ENCODE measurements at regions not wholly inside any gene's neighbourhood (a gene's known extent, or its start where the extent isn't known, plus 50 kb on each side); places are given as distances from the start of the nearest gene placed in this dataset.

- no peaks in the 10 kb centered on the region for H3K79me2 ChIP-seq (ENCODE audit: insufficient read depth, low read length)
- H3K27me3 ChIP-seq (ENCODE audit: control insufficient read depth in 2 of 2, insufficient read depth in 2 of 2, low read length in 2 of 2), result no peaks in the 10 kb centered on the region
- Mint-ChIP-seq H3K27ac (no peak overlapping the region), H3K9me3 (peaks cover 0 to 1% (median 0%) of the 10 kb centered on the region in 7 donors), H3K36me3 (no peaks in the 10 kb centered on the region), H3K4me1 (no peaks in the 10 kb centered on the region), H3K27me3 (ENCODE audit: low read depth in 3 of 3) (no peaks in the 10 kb centered on the region), H3K4me3 (no peak overlapping the region)
- H4K20me1 ChIP-seq (ENCODE audit: insufficient read depth, low read length), result no peaks in the 10 kb centered on the region
- H3K27ac ChIP-seq (ENCODE audit: low read depth in 1 of 2, low read length in 2 of 2), result no peak overlapping the region
- H3K9ac ChIP-seq (ENCODE audit: insufficient read depth, low read length, poor library complexity, severe bottlenecking), result no peak overlapping the region
- no peak for TF ChIP-seq CTCF (IDR thresholded peaks at IDR 0.05)
- H3K9me3 ChIP-seq (replicated peaks in 1 of 2; ENCODE audit: control insufficient read depth in 1 of 2, insufficient read depth in 1 of 2, low read length in 2 of 2), result no peaks in the 10 kb centered on the region
- H3K4me2 ChIP-seq (replicated peaks; ENCODE audit: extremely low read depth, low read length, poor library complexity, severe bottlenecking), result no peak overlapping the region
- H2AFZ ChIP-seq (ENCODE audit: insufficient read depth, low read depth, low read length, poor library complexity, severe bottlenecking), result no peak overlapping the region
- no peak overlapping the region for H3K4me3 ChIP-seq (replicated peaks in 1 of 3; ENCODE audit: low read depth in 2 of 3, low read length in 3 of 3)
- no peaks in the 10 kb centered on the region for H3K36me3 ChIP-seq (replicated peaks in 1 of 2; ENCODE audit: control insufficient read depth in 1 of 2, insufficient read depth in 2 of 2, low read length in 2 of 2)
- no peaks in the 10 kb centered on the region for H3K4me1 ChIP-seq (ENCODE audit: control insufficient read depth in 1 of 2, insufficient read depth in 2 of 2, low read length in 2 of 2)
- no peak for DNase-seq
- 100% methylated on average over 1 of the region's 4 CpGs for WGBS (ENCODE audit: insufficient coverage)
- intact Hi-C loops (cut with micrococcal nuclease), result no loop called here
Observed at GRCh38 chr2:212915121-212915782, 236.2 kb downstream of the IKZF2 start.

GRCh38 chr2:212914392-212914791, 237.0 kb downstream of the IKZF2 start:
- Mint-ChIP-seq H3K4me3 (no peak overlapping the region), H3K9me3 (peaks cover 0 to 1% (median 0%) of the 10 kb centered on the region in 7 donors), H3K36me3 (no peaks in the 10 kb centered on the region), H3K4me1 (no peaks in the 10 kb centered on the region), H3K27me3 (ENCODE audit: low read depth in 3 of 3) (no peaks in the 10 kb centered on the region), H3K27ac (no peak overlapping the region)
- Histone ChIP-seq H3K4me2 (replicated peaks; ENCODE audit: extremely low read depth, low read length, poor library complexity, severe bottlenecking) (no peak overlapping the region), H3K27ac (ENCODE audit: low read depth in 1 of 2, low read length in 2 of 2) (no peak overlapping the region), H3K9me3 (replicated peaks in 1 of 2; ENCODE audit: control insufficient read depth in 1 of 2, insufficient read depth in 1 of 2, low read length in 2 of 2) (no peaks in the 10 kb centered on the region), H3K36me3 (replicated peaks in 1 of 2; ENCODE audit: control insufficient read depth in 1 of 2, insufficient read depth in 2 of 2, low read length in 2 of 2) (no peaks in the 10 kb centered on the region), H2AFZ (ENCODE audit: insufficient read depth, low read depth, low read length, poor library complexity, severe bottlenecking) (no peak overlapping the region), H4K20me1 (ENCODE audit: insufficient read depth, low read length) (no peaks in the 10 kb centered on the region), H3K4me3 (replicated peaks in 1 of 3; ENCODE audit: low read depth in 2 of 3, low read length in 3 of 3) (no peak overlapping the region), H3K79me2 (ENCODE audit: insufficient read depth, low read length) (no peaks in the 10 kb centered on the region), H3K4me1 (ENCODE audit: control insufficient read depth in 1 of 2, insufficient read depth in 2 of 2, low read length in 2 of 2) (no peaks in the 10 kb centered on the region), H3K27me3 (ENCODE audit: control insufficient read depth in 2 of 2, insufficient read depth in 2 of 2, low read length in 2 of 2) (no peaks in the 10 kb centered on the region), H3K9ac (ENCODE audit: insufficient read depth, low read length, poor library complexity, severe bottlenecking) (no peak overlapping the region)
- 10% methylated on average over 2 of the region's 3 CpGs for WGBS (ENCODE audit: insufficient coverage)
- no peak for DNase-seq
- intact Hi-C loops (cut with micrococcal nuclease), result no loop called here
- TF ChIP-seq CTCF (IDR thresholded peaks at IDR 0.05), result no peak
